ENCODE measurements at regions not wholly inside any gene's neighbourhood (a gene's known extent, or its start where the extent isn't known, plus 50 kb on each side); places are given as distances from the start of the nearest gene placed in this dataset.

DNA sequence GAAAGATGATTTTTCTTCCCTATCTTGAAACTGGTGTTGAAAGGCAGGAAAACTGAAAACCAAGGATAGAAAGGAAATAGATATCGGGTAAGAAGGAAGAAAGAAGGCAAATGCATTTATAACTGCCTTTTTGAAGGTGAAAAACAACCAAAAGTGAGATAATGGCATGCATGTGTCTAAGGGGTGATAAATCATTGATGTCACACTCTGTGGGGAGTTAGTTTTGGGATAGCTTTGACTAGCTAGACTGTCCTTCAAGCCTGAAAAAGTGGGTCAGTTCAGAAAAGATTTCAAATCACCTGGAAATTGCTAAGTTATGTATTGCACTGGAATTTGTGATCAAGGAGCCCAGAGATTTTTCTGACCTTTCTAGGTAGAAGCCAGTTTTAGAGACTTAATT is 142.2 kb upstream of the UMPS start:
- DNase-seq: no peak

GRCh38 chr3:124588794-124589193 is 141.5 kb upstream of the UMPS start:
- no peak for DNase-seq

GRCh38 chr3:124591699-124592098 is 138.6 kb upstream of the UMPS start:
- DNase-seq: no peak

DNA sequence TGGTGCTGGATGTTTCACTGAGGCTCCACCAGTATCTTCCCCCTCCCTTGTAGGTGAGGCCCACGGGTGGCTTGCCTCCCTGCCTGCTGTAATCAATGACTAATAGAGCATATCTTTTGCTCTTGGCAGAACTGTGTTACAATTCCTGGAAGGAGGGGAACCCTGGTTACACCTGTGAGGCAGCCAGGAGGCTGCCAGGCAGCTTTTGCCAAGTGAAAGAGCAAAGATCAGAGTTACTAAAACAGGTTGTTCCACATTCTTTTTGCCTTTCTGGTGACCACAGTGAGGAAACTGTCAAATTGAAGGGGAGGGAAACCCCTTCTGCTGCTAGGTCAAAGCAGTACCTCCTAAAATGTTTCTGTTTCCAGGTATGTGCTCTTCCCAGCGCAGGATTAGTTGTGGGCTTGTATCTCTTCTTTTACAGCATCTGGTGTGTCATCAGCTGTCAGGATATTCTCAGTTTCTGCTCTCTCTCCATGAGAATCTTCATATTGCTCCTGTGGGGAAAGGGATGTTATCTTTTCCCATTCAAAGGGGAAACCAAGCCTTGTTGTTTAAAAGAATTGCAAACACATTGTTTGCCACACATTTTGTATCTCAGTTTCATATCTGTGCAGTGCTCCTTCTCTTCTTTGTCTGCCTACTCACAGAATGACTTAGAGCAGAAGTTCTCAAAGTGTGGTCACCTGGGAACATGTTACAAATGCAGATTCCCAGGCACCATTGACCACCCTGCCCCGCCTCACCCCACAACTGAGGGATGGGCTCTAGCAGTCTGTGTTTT is 137.4 kb upstream of the UMPS start:
- DNase-seq: peak; percentile 31

DNA sequence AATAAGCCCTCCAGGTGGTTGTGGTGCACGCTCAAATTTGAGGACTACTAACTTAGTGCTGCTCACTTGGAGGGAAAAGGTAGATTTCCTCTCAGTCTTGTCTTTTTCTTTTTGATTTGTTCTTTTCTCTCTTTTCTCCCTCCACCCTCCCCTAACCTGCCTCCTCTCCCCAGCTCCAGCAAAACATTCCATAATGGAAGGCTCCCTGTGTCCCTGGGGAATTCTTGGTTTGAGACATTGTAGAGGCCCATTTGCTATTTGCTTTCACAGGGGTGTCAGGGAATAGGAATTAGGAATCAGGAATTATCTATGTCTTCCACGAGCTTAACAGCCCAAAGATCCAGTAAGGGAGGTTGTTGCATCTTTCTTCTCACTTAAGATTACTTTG is 136.8 kb upstream of the UMPS start:
- no peak for DNase-seq

DNA sequence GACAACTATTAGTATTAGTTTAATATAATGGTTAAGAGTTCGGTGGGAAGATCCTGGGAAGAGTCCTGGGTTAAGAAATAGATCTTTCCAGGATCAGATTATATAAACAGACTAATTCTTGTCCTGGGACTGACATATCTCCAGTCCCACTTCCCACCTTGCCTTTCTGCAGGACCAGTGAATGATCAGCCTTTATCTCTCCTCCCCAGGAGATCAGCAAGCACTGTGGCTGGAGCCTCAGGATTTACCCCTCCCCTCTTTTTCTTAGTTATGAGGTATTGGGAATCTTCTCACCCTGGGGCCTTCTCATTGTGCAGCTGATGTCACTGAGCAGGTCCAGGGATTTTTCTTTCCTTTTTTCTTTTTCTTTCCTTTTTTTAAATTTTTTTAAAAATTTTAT is 135.7 kb upstream of the UMPS start:
- no peak for DNase-seq

DNA sequence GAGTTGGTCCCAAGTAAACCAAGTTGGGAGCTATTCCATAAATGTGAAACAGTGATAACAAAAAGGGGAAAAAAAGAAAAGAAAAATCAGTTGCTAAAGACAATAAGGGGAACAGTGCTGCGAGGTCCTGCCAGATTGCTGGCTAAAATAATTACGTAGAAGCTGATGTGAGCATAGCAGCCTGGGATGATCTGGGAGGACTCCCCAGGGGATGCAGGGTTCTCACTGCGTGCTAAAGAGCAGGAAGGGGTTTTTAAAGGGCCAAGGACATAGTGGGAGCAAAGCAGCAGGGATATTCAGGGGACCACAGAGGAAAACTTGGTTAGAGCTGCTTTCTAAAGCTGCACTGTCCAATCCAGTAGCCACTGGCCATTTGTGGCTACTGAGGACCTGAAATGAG is 133.0 kb upstream of the UMPS start:
- DNase-seq: no peak

GRCh38 chr3:124597979-124598378 is 132.3 kb upstream of the UMPS start:
- no peak for DNase-seq

- no peak for DNase-seq
These were observed 131.0 kb upstream of the UMPS start for GRCh38 chr3:124599147-124599765.

DNA sequence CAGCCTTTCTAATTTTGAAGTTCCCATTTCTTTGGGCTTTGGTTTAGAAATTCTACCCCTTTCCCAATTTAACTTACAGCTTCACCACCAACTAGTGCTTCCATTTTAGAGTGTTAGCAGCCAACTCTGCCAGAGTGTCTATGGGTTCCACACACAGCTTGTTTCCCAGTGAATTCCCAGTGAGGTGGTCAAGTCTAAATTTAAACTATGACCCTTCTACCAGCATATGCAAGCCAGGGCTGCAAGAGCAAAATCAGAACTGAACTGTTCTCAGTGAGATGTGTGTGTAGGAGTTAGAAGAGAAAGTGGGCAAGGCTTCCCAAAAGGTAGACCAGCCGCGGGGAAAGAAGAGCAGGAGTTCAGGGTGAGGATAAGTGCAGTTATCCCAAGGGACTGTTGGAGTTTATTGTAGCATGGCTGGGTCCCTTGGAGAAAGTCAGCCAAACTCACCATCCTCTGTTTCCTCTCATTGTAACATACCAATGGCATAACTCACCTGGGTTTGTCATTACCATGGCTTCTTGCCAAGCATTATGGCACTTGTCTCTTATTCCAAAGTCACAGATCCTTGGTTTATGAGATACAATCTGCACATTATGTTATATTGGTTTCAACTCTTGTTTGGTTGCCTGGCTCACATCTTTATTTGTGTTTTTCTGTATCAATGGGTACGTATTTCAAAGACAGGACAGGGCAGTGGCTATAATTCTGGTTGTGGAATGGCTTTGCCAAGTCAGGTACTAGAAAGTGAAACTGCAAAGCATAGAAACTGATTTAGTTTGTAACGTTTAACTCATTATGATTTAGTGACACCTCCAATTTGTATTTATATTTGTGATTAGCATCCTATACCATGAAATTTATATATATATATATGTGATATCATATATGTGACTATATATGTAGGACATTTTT is 130.2 kb upstream of the UMPS start:
- DNase-seq: no peak

DNA sequence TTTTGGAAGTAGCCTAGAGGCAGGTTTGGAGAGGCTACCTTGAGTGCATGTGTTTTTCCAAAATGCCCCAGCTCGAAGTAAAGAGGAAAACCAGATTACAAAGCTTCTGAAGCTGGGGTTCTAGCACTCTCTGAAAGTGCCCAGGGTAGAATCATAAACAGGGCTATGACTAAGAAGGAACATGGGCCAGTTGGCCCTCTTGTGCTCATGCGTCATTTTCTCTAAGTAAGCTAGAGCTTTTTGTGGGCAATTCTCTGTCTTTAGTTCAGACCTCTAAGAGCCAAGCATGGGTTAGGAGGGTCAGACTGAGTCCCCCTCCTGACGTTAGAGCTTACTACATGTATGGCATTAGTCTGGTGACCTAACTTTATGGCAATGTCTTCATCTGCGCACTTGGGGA is 129.5 kb upstream of the UMPS start:
- no peak for DNase-seq

GRCh38 chr3:124601190-124601589 is 129.1 kb upstream of the UMPS start:
- no peak for DNase-seq

- DNase-seq: no peak
These were observed 127.1 kb upstream of the UMPS start for GRCh38 chr3:124602980-124603627.

- DNase-seq: no peak
These were observed 124.3 kb upstream of the UMPS start for GRCh38 chr3:124605781-124606579.

DNA sequence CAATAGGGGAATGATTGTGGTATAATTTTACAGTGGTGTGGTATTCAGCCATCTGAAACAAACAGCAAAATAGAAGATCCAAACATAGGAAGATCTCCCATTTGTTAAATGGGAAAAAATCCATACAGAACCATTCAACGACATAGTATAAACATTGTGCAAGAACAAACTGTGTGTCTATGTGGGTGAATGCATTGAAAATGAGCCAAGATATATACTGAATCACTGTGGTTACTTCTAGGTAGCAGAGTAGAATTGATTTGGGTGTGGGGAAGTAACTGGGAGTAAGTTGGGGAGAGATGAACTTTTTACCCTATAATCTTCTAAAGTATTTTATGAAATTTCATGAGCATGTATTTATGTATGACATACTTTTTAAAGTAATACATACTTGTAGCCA is 123.1 kb upstream of the UMPS start:
- DNase-seq: no peak

GRCh38 chr3:124609402-124609801 is 120.8 kb upstream of the UMPS start:
- no peak for DNase-seq

DNA sequence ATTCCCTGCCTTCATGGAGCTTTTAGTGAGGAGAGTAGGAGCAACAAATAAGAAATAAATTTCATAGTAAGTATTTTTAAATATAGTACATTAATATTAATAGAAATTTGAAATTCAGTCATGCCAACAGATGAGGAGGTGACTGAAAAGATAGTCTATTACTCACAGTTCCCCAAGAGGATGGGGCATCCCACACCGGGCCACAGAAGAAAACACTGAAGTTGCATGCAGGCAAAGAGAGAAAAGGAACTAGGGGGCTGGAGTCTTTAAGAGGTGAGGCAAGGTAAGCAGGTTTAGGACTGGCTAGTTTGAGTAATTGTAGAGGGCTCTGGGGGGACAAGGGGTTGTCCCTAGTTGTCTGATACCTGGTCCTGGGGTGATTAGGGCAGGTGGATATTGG is 120.1 kb upstream of the UMPS start:
- no peak for DNase-seq

DNA sequence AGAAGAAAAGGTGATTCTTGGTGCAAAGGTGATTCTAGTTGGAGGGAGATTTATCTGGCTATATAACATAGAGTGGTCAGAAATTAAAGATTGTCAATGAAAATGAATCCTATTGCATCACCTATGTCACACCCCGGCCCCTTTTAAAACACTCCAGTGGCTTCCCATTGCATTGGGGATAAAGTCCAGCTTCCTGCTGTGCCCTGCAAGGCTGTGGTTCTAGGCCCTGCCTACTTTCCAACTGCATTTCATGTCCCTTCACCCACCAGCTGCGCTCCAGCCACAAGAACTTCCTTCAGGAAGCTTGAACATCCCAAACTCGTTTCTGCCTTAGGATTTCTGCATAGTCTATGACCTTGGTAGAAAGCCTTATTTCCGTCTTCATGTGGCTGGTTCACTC is 118.7 kb upstream of the UMPS start:
- DNase-seq: no peak

DNA sequence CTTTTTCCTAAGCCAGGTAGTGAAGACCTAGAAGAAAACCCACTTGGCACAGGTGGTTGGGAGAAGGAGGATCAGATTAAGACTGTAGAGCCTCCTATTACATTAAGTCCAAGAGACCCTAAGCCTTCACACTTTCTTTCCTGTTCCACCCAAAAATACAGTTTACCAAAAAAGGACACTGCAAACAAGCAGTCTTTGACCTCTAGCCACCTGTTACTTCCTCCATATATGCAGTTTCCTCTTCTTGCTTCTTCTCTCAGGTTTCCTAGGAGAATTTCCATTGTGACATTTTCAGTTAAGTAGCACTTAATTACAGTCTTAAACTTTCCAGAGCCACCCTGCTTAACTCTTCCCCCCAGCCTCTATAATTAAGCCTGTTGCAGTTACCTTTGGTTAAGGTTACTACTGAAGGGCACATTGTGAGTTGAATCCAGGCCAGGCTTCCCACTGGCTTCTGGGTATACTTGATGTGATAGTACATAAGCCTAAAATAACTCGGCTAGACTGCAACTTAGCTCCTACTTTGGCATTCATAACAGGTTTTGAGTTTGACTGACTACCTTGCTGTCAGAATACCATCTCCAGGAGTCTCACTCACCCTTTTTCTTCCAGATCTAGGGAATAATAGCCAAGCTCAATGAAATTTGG is 114.2 kb upstream of the UMPS start:
- DNase-seq: no peak

- DNase-seq: no peak
These were observed 113.1 kb upstream of the UMPS start for GRCh38 chr3:124617177-124617576.

DNA sequence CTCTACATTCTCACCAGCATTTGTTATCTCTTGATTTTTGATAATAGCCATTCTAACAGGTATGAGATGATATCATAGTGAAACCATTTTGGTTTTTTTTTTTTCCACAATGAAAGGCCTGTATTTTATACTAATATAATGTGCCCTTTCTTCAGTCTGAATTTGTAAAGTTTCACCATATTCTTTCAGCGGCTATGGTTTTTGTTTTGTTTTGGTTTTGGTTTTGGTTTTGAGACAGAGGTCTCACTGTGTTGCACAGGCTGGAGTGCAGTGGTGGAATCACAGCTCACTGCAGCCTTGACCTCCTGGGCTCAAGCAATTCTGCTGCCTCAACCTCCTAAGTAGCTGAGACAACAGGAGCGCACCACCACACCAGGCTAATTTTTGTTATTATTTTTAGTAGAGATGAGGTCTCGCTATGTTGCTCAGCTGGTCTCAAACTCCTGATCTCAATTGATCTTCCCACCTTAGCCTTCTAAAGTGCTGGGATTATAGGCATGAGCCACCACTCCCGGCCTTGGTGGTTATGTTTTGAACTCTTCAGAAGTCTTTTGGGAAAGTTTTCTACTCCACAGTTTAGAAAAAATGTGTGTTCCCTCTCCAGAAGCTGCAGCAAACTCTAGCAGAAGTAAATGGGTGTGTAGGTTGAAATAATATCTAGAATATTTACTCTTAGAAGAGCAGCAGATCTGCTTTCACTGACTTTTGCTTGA is 110.2 kb upstream of the UMPS start:
- no peak for DNase-seq
